Sigmoid colon (tissue), 6 donors: ENCODE measurements at regions not wholly inside any gene's neighbourhood (a gene's known extent, or its start where the extent isn't known, plus 50 kb on each side); places are given as distances from the start of the nearest gene placed in this dataset.

Source experiments
- DNase-seq: peaks from one replicate; pipeline ENCODE4 v3.0.0-alpha.2; 2019
- H3K27ac ChIP-seq, 4 donors: fragments of 200-600 bp; sonication (generic); one replicate each; pipeline ENCODE4 v1.5.1; 2016 to 2019; ENCODE audit warnings: mild to moderate bottlenecking in 1 of 4
- H3K27me3 ChIP-seq, 3 donors: fragments of 200-600 bp; sonication (generic); one replicate each; pipeline ENCODE4 v1.5.1; 2019; ENCODE audit warnings: mild to moderate bottlenecking in 1 of 3
- H3K36me3 ChIP-seq, 4 donors: fragments of 200-600 bp; sonication (generic); one replicate each; pipeline ENCODE4 v1.5.1; 2016 to 2019
- H3K4me1 ChIP-seq, 4 donors: fragments of 200-600 bp; sonication (generic); one replicate each; pipeline ENCODE4 v1.5.1; 2017 to 2019
- H3K4me3 ChIP-seq, 4 donors: fragments of 200-600 bp; sonication (generic); one replicate each; pipeline ENCODE4 v1.5.1; 2017 to 2019; ENCODE audit warnings: mild to moderate bottlenecking in 2 of 4, moderate library complexity in 1 of 4
- H3K9me3 ChIP-seq, 4 donors: fragments of 200-600 bp in 3 of 4; sonication (generic) in 3 of 4; one replicate each; pipeline versions ENCODE4 v1.5.1 to v1.6.1; 2013 to 2019
- EP300 ChIP-seq, 4 donors: sonication (generic); formaldehyde crosslinking; IDR thresholded peaks; one replicate each; pipeline ENCODE4 v1.6.1; 2017; ENCODE audit warnings: antibody characterized with exemption in 4 of 4
- POLR2A ChIP-seq, 2 donors: fragments of 450-650 bp; IDR thresholded peaks; one replicate each; pipeline ENCODE4 v1.6.1; 2016; ENCODE audit warnings: antibody characterized with exemption in 2 of 2, mild to moderate bottlenecking in 2 of 2, moderate library complexity in 2 of 2
- POLR2AphosphoS5 ChIP-seq, 4 donors: sonication (generic); formaldehyde crosslinking; IDR thresholded peaks; one replicate each; pipeline ENCODE4 v1.6.1; 2017; ENCODE audit warnings: antibody characterized with exemption in 4 of 4
- WGBS, 2 donors: extraction: QIAGEN DNeasy Blood & Tissue Kit; methylation state at CpG; one replicate each; pipeline ENCODE4 v1.1.7; 2013; 5-methylcytosine and 5-hydroxymethylcytosine counted together
- intact Hi-C: fragments of 100-400 bp; cut with DNase I; formaldehyde crosslinking; loops from one replicate; pipeline ENCODE4 v1.15.1; 2023
- TF ChIP-seq, protein P1 (sequence below), 4 experiments: fragments of 450-650 bp in 3 of 4; fragments of 200-600 bp in 1 of 4; IDR thresholded peaks; one replicate each; pipeline ENCODE4 v1.5.1; 2016 to 2019; ENCODE audit warnings: antibody characterized with exemption in 4 of 4, mild to moderate bottlenecking in 3 of 4, moderate library complexity in 2 of 4
- donor health status: healthy with polysubstance abuse.
- donor health status: healthy.

GRCh38 chr5:74560245-74560644 lies 80.3 kb downstream of the ENC1 start:
- Histone ChIP-seq H3K36me3 (no peaks in the 10 kb centered on the region), H3K27ac (no peak overlapping the region), H3K9me3 (no peaks in the 10 kb centered on the region), H3K4me3 (no peak overlapping the region), H3K4me1 (no peaks in the 10 kb centered on the region), H3K27me3 (no peaks in the 10 kb centered on the region)
- DNase-seq: no peak
- intact Hi-C loops: no loop called here
- TF ChIP-seq POLR2AphosphoS5 (IDR thresholded peaks at IDR 0.05) (no peak), EP300 (IDR thresholded peaks at IDR 0.05) (no peak), POLR2A (IDR thresholded peaks at IDR 0.05) (no peak)
- TF ChIP-seq, protein P1, sequence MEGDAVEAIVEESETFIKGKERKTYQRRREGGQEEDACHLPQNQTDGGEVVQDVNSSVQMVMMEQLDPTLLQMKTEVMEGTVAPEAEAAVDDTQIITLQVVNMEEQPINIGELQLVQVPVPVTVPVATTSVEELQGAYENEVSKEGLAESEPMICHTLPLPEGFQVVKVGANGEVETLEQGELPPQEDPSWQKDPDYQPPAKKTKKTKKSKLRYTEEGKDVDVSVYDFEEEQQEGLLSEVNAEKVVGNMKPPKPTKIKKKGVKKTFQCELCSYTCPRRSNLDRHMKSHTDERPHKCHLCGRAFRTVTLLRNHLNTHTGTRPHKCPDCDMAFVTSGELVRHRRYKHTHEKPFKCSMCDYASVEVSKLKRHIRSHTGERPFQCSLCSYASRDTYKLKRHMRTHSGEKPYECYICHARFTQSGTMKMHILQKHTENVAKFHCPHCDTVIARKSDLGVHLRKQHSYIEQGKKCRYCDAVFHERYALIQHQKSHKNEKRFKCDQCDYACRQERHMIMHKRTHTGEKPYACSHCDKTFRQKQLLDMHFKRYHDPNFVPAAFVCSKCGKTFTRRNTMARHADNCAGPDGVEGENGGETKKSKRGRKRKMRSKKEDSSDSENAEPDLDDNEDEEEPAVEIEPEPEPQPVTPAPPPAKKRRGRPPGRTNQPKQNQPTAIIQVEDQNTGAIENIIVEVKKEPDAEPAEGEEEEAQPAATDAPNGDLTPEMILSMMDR (IDR thresholded peaks at IDR 0.05): no peak

DNA sequence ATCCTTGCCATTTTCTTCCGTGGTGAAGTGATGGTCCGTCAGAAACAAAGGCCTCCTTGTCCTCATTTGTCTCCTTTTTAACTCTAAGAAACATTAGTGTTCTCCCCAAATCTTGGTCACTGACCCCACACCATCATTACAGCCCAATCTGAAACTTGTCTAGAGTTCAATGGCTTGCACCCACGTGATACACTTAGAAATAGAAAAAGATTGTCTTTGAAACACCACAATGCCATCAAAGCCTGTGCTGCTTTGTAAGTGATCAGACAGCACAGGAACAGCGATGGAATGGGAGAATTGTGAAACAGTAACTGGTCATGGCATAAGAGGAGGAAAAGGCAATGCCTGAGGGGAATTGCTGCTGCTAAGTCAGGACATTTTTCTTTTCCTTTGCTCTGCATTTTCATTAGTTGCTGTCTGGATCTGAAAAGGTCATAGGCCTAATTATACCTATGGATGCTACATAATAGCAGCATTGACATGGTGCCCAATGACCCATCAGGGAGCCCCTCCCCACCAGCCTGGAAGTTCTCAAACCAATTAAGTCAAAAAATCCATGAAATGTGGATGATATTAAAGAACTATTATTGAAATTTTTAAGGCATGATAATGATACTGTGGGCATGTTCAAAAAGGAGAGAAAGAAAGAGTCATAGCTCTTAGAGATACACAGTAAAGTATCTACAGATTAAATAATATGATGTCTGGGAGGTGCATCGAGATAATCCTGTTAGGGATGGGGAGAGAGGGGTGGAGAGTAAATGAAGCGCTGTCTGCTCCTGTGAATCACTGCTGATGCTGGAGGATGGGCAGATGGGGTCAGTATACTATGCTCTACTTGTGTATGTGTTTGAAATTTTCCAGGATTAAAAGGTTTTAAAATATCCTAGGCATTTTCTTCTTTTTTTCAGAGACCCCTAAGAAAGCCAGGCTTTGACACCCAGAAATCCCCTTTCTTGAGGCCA lies 83.6 kb downstream of the ENC1 start:
- Histone ChIP-seq H3K9me3 (no peaks in the 10 kb centered on the region), H3K4me1 (no peaks in the 10 kb centered on the region), H3K36me3 (no peaks in the 10 kb centered on the region), H3K27me3 (no peaks in the 10 kb centered on the region), H3K4me3 (no peak overlapping the region), H3K27ac (no peak overlapping the region)
- 81 to 94% methylated on average over 6 of the region's 6 CpGs for WGBS, 2 donors
- intact Hi-C loops: no loop called here
- no peak for DNase-seq
- TF ChIP-seq POLR2A (IDR thresholded peaks at IDR 0.05) (no peak), POLR2AphosphoS5 (IDR thresholded peaks at IDR 0.05) (no peak), EP300 (IDR thresholded peaks at IDR 0.05) (no peak)
- TF ChIP-seq, protein P1 (IDR thresholded peaks at IDR 0.05): no peak

DNA sequence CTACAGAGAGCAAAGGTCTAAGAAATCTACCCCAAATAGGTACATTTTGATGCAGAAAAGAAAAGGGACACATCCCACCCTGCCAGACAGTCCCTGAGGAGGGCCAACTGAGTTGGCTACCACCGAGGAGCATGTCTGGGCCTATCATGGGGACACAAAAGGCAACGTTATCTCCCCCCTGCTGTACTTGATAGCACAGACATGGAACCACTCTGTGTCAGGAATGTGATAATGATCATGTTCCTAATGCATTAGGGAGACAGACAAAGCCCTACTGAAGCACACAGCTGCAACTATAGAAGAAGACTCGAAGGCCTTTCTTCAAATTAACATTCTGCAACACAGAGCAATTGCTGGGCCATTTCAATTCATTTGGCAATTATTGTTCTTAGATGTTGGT lies 84.5 kb downstream of the ENC1 start:
- DNase-seq: no peak
- Histone ChIP-seq H3K4me1 (no peaks in the 10 kb centered on the region), H3K9me3 (no peaks in the 10 kb centered on the region), H3K36me3 (no peaks in the 10 kb centered on the region), H3K27me3 (no peaks in the 10 kb centered on the region), H3K4me3 (no peak overlapping the region), H3K27ac (no peak overlapping the region)
- no peak for TF ChIP-seq EP300 (IDR thresholded peaks at IDR 0.05)
- no peak for TF ChIP-seq POLR2A (IDR thresholded peaks at IDR 0.05)
- no peak for TF ChIP-seq POLR2AphosphoS5 (IDR thresholded peaks at IDR 0.05)
- TF ChIP-seq, protein P1 (IDR thresholded peaks at IDR 0.05): no peak
- intact Hi-C loops: no loop called here
- 82 to 85% methylated on average over 3 of the region's 3 CpGs for WGBS, 2 donors

DNA sequence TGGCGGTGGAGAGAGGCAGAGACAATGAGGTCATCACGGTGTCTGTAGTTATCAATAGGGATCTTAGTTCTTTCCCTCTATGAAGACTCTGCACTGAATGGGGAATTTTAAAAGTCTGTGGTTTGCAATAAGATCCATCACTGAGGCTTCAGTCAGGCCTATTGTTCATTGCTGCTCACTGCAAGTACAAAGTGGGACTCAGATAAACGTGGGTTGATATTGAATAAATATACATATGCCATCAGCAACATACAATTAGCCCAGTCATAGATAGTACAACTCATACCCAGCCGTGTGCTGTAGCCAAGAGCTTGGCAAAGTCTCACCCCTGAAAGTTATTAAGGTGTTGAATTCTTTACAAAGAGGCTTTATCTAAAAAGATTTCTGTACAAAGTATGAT lies 88.4 kb downstream of the ENC1 start:
- no peak overlapping the region for H3K27ac ChIP-seq
- H3K36me3 ChIP-seq: no peaks in the 10 kb centered on the region
- H3K9me3 ChIP-seq: no peaks in the 10 kb centered on the region
- WGBS, 2 donors: 83 to 90% methylated on average over 4 of the region's 4 CpGs
- DNase-seq: no peak
- no peaks in the 10 kb centered on the region for H3K27me3 ChIP-seq
- intact Hi-C loops: no loop called here
- TF ChIP-seq POLR2AphosphoS5 (IDR thresholded peaks at IDR 0.05): no peak
- no peak for TF ChIP-seq EP300 (IDR thresholded peaks at IDR 0.05)
- TF ChIP-seq POLR2A (IDR thresholded peaks at IDR 0.05): no peak
- TF ChIP-seq, protein P1 (IDR thresholded peaks at IDR 0.05): no peak
- no peaks in the 10 kb centered on the region for H3K4me1 ChIP-seq
- H3K4me3 ChIP-seq: no peak overlapping the region
